Pancreas (tissue), 10 donors: ENCODE measurements at regions not wholly inside any gene's neighbourhood (a gene's known extent, or its start where the extent isn't known, plus 50 kb on each side); places are given as distances from the start of the nearest gene placed in this dataset.

Experiments used
- ATAC-seq, 4 donors: fragments of 200-7000 bp; cut with Tn5 transposase; one replicate each; pipeline versions ENCODE4 v1.8.0 to v1.9.1; 2020; ENCODE audit warnings: mild to moderate bottlenecking in 4 of 4, moderate library complexity in 4 of 4
- DNase-seq, 6 donors: peaks; one replicate each; pipeline ENCODE4 v3.0.0-alpha.2; 2020
- FAIRE-seq: peaks from 2 replicates; lab custom pipeline; 2012; peaks lifted over from hg19 to GRCh38; lab: Jason Lieb, UNC
- H3K27ac ChIP-seq, 4 donors: fragments of 200-600 bp; sonication (generic); 1 replicate in 3 of 4; 2 replicates in 1 of 4; pipeline versions ENCODE4 v1.5.0 to v1.8.0; 2020
- H3K27me3 ChIP-seq, 4 donors: fragments of 200-600 bp; one replicate each; pipeline ENCODE4 v1.8.0; 2021
- H3K36me3 ChIP-seq, 3 donors: fragments of 200-600 bp; sonication (generic) in 1 of 3; one replicate each; pipeline versions ENCODE4 v1.5.0 to v1.8.0; 2020 to 2021
- H3K4me1 ChIP-seq, 3 donors: fragments of 200-600 bp; one replicate each; pipeline ENCODE4 v1.8.0; 2021
- H3K4me3 ChIP-seq, 4 donors: fragments of 200-600 bp; sonication (generic) in 2 of 4; one replicate each; pipeline versions ENCODE4 v1.5.0 to v1.8.0; 2020 to 2021
- H3K9me3 ChIP-seq, 4 donors: fragments of 200-600 bp; one replicate each; pipeline ENCODE4 v1.8.0; 2021
- CTCF ChIP-seq, 4 donors: fragments of 200-600 bp; sonication (generic) in 3 of 4; IDR thresholded peaks; one replicate each; pipeline versions ENCODE4 v1.5.0 to v1.8.0; 2021; ENCODE audit warnings: antibody characterized with exemption in 4 of 4
- WGBS, 2 donors: extraction: QIAGEN DNeasy Blood & Tissue Kit; methylation state at CpG; one replicate each; pipeline ENCODE4 v1.1.7; 2013; 5-methylcytosine and 5-hydroxymethylcytosine counted together
- intact Hi-C, 3 donors: fragments of 100-400 bp; cut with DNase I; formaldehyde crosslinking; loops; one replicate each; pipeline versions ENCODE4 v1.11.1 to v1.14.2; 2022
- donor health status: healthy with polysubstance abuse.
- donor health status: DM: no; HTN: no; CAD: no; lungs with moderate emphysema.
- donor health status: DM: no; HTN: no; CAD: no.
- donor health status: control.
- donor health status: control.
- donor health status: Bipolar disorder and iron deficiency.
- donor health status: DM: yes; HTN: yes; CAD: no.
- donor health status: DM: no; HTN: no; CAD: no.
- donor health status: DM: no; HTN: no; CAD: no.
- donor health status: DM: yes; HTN: yes; CAD: no.

- intact Hi-C loops: no loop called here
- DNase-seq (no peak), FAIRE-seq (no peak), ATAC-seq (no peak)
- no peak overlapping the region for H3K4me3 ChIP-seq
- H3K4me1 ChIP-seq: no peaks in the 10 kb centered on the region
- H3K9me3 ChIP-seq: no peaks in the 10 kb centered on the region
- H3K27me3 ChIP-seq: no peaks in the 10 kb centered on the region
- 68 to 71% methylated on average over 2 of the region's 2 CpGs for whole genome bisulfite sequencing, 2 donors
- no peaks in the 10 kb centered on the region for H3K36me3 ChIP-seq
- TF ChIP-seq CTCF (IDR thresholded peaks at IDR 0.05): no peak
- no peak overlapping the region for H3K27ac ChIP-seq
Observed at GRCh38 chr1:81340239-81340638, 460.5 kb upstream of the ADGRL2 start.

GRCh38 chr1:81337226-81337625 lies 463.5 kb upstream of the ADGRL2 start:
- Histone ChIP-seq H3K27ac (no peak overlapping the region), H3K36me3 (no peaks in the 10 kb centered on the region), H3K27me3 (no peaks in the 10 kb centered on the region), H3K4me1 (no peaks in the 10 kb centered on the region), H3K9me3 (no peaks in the 10 kb centered on the region), H3K4me3 (no peak overlapping the region)
- ATAC-seq (no peak), DNase-seq (no peak), FAIRE-seq (no peak)
- intact Hi-C loops: no loop called here
- TF ChIP-seq CTCF (IDR thresholded peaks at IDR 0.05): no peak
- 86 to 89% methylated on average over 10 of the region's 10 CpGs for WGBS, 2 donors

GRCh38 chr1:81335876-81336275 lies 464.9 kb upstream of the ADGRL2 start:
- ATAC-seq: no peak

GRCh38 chr1:81330521-81330920 lies 470.2 kb upstream of the ADGRL2 start:
- Histone ChIP-seq H3K36me3 (no peaks in the 10 kb centered on the region), H3K4me1 (no peaks in the 10 kb centered on the region), H3K4me3 (no peak overlapping the region), H3K9me3 (no peaks in the 10 kb centered on the region), H3K27ac (no peak overlapping the region), H3K27me3 (no peaks in the 10 kb centered on the region)
- intact Hi-C loops: no loop called here
- 8 to 15% methylated on average over 2 of the region's 2 CpGs for WGBS, 2 donors
- ATAC-seq (no peak), DNase-seq (no peak), FAIRE-seq (no peak)
- no peak for TF ChIP-seq CTCF (IDR thresholded peaks at IDR 0.05)

More at GRCh38 chr1:81335876-81336275, 464.9 kb upstream of the ADGRL2 start:
- no peaks in the 10 kb centered on the region for H3K9me3 ChIP-seq
- DNase-seq (no peak), FAIRE-seq (no peak)
- H3K27ac ChIP-seq: no peak overlapping the region
- no peak overlapping the region for H3K4me3 ChIP-seq
- TF ChIP-seq CTCF (IDR thresholded peaks at IDR 0.05): no peak
- WGBS, 2 donors: 33% methylated on average over 2 of the region's 2 CpGs
- intact Hi-C loops: no loop called here
- no peaks in the 10 kb centered on the region for H3K27me3 ChIP-seq
- no peaks in the 10 kb centered on the region for H3K36me3 ChIP-seq
- no peaks in the 10 kb centered on the region for H3K4me1 ChIP-seq

- no peak overlapping the region for H3K4me3 ChIP-seq
- H3K9me3 ChIP-seq: no peaks in the 10 kb centered on the region
- no peak for DNase-seq
- no peaks in the 10 kb centered on the region for H3K4me1 ChIP-seq
- FAIRE-seq: no peak
- no peaks in the 10 kb centered on the region for H3K36me3 ChIP-seq
- ATAC-seq: no peak
- TF ChIP-seq CTCF (IDR thresholded peaks at IDR 0.05): no peak
- H3K27me3 ChIP-seq: no peaks in the 10 kb centered on the region
- H3K27ac ChIP-seq: no peak overlapping the region
- intact Hi-C loops: no loop called here
Observed at GRCh38 chr1:81330111-81330510, 470.6 kb upstream of the ADGRL2 start.
